ENCODE measurements at regions not wholly inside any gene's neighbourhood (a gene's known extent, or its start where the extent isn't known, plus 50 kb on each side); places are given as distances from the start of the nearest gene placed in this dataset.
"Not testable (repeated sequence)": the region's sequence is repeated elsewhere in the genome, so short reads cannot be mapped to it uniquely, and the experiment has no call there.

DNA sequence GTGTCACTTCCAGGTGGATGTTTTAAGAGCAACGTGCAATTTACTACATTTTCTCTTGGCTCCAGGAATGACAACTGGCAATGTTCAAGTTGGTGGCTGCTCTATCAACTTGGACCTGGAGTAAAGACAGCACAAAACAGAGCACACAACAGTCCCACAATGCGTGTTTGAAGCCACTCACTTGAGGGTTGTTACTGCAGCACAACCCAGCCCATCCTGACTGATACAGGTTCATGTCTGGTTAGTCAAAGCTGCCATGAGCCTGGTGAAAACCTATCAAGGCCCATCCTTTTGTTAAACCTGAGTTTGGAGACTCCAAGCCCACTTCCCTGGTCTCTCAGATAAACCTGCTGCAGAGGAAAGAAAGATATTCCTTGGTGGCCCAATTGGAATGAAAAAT lies 81.1 kb upstream of the LARP1 start:
- H3K4me3 ChIP-seq (ENCODE audit: low read depth, low read length), result no peak overlapping the region
- TF ChIP-seq, protein P1, sequence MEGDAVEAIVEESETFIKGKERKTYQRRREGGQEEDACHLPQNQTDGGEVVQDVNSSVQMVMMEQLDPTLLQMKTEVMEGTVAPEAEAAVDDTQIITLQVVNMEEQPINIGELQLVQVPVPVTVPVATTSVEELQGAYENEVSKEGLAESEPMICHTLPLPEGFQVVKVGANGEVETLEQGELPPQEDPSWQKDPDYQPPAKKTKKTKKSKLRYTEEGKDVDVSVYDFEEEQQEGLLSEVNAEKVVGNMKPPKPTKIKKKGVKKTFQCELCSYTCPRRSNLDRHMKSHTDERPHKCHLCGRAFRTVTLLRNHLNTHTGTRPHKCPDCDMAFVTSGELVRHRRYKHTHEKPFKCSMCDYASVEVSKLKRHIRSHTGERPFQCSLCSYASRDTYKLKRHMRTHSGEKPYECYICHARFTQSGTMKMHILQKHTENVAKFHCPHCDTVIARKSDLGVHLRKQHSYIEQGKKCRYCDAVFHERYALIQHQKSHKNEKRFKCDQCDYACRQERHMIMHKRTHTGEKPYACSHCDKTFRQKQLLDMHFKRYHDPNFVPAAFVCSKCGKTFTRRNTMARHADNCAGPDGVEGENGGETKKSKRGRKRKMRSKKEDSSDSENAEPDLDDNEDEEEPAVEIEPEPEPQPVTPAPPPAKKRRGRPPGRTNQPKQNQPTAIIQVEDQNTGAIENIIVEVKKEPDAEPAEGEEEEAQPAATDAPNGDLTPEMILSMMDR (IDR thresholded peaks at IDR 0.05; ENCODE audit: low read depth, low read length, missing control alignments), result no peak
- in situ Hi-C loops (cut with HindIII; ENCODE audit: low sequenced_read_pairs), result no loop called here
- DNase-seq (ENCODE audit: low read depth), result no peak

DNA sequence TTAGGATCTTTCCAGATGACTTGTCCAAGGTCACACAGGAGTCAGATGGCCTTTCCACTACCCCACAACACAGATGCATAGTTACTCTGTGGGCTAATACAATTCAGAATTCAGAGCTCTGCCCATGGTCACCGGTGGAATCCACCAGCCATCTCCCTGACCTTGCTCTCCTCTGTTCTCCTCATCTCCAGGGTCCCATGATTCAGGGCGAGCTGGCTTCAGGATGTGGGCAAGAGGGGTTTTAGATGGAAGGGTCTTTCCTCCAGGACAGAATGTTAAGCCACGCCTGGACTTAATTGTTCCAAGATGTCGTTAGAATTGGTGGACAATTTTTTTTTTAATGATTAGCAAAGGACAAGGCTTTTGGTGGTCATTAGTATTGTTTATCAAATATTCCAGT lies 81.7 kb upstream of the LARP1 start:
- H3K4me3 ChIP-seq (ENCODE audit: low read depth, low read length), result no peak overlapping the region
- in situ Hi-C loops (cut with HindIII; ENCODE audit: low sequenced_read_pairs), result no loop called here
- TF ChIP-seq, protein P1 (IDR thresholded peaks at IDR 0.05; ENCODE audit: low read depth, low read length, missing control alignments), result no peak
- DNase-seq (ENCODE audit: low read depth), result no peak

DNA sequence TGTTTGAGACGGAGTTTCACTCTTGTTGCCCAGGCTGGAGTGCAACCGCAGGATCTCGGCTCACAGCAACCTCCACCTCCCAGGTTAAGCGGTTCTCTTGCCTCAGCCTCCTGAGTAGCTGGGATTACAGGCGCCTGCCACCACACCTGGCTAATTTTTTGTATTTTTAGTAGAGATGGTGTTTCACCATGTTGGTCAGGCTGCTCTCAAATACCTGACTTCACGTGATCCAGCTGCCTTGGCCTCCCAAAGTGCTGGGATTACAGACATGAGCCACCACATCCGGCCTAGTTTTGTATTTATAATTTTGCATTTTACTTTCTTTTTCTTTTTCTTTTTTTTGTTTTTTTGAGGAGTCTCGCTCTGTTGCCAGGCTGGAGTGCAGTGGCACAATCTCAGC lies 85.3 kb upstream of the LARP1 start:
- DNase-seq (ENCODE audit: low read depth); in situ Hi-C loops (cut with HindIII; ENCODE audit: low sequenced_read_pairs); H3K4me3 ChIP-seq (ENCODE audit: low read depth, low read length): not testable (repeated sequence)

DNA sequence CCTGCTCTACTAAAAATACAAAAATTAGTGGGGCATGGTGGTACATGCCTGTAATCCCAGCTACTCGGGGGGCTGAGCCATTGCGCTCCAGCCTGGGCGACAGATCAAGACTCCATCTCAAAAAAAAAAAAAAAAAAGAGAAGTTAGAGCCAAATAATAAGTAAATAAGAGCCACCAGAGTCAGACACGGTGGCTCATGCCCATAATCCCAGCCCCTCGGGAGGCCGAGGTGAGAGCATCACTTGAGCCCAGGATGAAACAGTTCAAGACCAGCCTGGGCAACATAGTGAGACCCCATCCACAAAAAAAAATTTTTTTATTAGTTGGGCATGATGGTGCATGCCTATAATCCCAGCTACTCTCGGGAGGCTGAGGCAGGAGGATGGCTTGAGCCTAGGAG lies 85.8 kb upstream of the LARP1 start:
- H3K4me3 ChIP-seq (ENCODE audit: low read depth, low read length), result no peak overlapping the region
- DNase-seq (ENCODE audit: low read depth), result no peak
- in situ Hi-C loops (cut with HindIII; ENCODE audit: low sequenced_read_pairs), result no loop called here
- TF ChIP-seq, protein P1 (IDR thresholded peaks at IDR 0.05; ENCODE audit: low read depth, low read length, missing control alignments), result no peak

DNA sequence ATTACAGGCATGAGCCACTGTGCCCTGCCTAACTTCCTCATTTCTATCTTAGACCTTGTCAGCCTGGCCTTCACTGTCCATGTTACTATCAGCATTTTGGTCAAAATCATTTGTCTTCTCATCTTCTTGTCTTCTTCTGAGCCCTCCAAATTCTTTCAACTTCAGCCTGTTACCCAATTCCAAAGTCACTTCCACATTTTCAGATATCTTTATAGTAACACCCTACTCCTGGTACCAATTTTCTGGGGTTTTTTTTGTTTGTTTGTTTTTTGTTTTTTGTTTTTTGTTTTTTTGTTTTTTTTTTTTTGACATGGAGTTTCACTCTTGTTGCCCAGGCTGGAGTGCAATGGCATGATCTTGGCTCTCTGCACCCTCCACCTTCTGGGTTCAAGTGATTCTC lies 90.3 kb upstream of the LARP1 start:
- in situ Hi-C loops (cut with HindIII; ENCODE audit: low sequenced_read_pairs), result no loop called here
- TF ChIP-seq, protein P1 (IDR thresholded peaks at IDR 0.05; ENCODE audit: low read depth, low read length, missing control alignments), result no peak
- DNase-seq (ENCODE audit: low read depth), result no peak
- no peak overlapping the region for H3K4me3 ChIP-seq (ENCODE audit: low read depth, low read length)

DNA sequence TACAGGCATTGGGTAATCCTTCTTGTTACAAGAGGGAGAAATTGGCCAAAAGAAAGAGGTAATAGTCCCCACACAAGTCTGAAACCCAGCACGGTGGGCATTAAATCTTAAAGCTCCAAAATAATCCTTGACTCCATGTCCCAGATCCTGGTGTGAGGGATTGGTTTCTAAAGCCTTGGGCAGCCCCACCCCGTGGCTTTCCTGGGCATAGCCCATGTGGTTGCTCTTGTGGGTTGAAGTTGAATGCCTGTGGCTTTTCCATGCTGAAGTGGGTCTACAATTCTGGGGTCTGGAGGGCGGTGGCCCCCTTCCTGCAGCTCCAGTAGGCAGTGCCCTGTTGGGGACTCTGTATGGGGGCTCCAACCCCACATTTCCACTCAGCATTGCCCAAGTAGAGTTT lies 91.8 kb upstream of the LARP1 start:
- DNase-seq (ENCODE audit: low read depth), result no peak
- TF ChIP-seq, protein P1 (IDR thresholded peaks at IDR 0.05; ENCODE audit: low read depth, low read length, missing control alignments), result no peak
- in situ Hi-C loops (cut with HindIII; ENCODE audit: low sequenced_read_pairs), result no loop called here

DNA sequence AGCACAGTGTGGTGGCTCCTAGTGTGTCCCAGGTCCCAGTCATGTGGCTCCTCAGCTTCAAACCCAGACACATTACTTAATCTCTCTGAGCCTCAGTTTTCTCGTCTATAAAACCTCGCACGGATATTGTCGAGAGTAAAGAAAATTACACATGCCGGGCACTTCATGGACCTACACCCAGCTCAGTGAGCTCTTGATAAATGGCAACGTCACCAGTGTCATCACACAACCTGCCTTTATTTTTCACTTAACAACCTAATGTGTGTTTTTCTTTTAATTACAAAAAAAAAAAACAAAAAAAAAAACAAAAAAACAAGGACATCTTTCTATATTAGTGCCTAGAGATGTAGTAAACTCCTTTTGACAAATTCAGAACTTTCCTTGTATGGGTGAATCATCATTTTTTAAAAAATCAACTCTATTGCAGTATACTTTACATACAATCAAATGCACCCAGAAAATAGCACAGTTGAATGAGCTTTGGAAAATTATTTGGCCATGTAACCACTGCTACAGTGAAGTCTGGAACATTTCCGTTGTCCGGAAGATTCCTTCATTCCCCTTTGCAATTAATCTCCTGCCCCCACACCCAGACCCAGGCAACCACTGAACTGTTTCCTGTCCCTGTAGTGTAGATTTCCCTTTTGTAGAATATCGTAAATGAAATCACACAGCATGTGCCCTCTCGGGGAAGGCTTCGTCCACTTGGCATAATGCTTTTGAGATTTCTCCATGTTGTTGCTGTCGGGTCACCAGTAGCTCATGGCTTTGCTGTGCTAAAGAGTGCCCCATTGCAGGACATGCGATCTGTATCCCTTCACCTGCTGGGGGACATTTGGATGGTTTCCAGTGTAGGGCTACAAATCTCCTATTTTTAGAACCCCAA lies 100.4 kb upstream of the LARP1 start:
- TF ChIP-seq, protein P1 (IDR thresholded peaks at IDR 0.05; ENCODE audit: low read depth, low read length, missing control alignments), result no peak
- in situ Hi-C loops (cut with HindIII; ENCODE audit: low sequenced_read_pairs), result no loop called here
- no peak overlapping the region for H3K4me3 ChIP-seq (ENCODE audit: low read depth, low read length)
- no peak for DNase-seq (ENCODE audit: low read depth)

More for the DNA sequence above, 91.8 kb upstream of the LARP1 start:
- no peak overlapping the region for H3K4me3 ChIP-seq (ENCODE audit: low read depth, low read length)

All from astrocyte of the cerebellum (primary cell).